ENCODE measurements at regions not wholly inside any gene's neighbourhood (a gene's known extent, or its start where the extent isn't known, plus 50 kb on each side); places are given as distances from the start of the nearest gene placed in this dataset.

DNA sequence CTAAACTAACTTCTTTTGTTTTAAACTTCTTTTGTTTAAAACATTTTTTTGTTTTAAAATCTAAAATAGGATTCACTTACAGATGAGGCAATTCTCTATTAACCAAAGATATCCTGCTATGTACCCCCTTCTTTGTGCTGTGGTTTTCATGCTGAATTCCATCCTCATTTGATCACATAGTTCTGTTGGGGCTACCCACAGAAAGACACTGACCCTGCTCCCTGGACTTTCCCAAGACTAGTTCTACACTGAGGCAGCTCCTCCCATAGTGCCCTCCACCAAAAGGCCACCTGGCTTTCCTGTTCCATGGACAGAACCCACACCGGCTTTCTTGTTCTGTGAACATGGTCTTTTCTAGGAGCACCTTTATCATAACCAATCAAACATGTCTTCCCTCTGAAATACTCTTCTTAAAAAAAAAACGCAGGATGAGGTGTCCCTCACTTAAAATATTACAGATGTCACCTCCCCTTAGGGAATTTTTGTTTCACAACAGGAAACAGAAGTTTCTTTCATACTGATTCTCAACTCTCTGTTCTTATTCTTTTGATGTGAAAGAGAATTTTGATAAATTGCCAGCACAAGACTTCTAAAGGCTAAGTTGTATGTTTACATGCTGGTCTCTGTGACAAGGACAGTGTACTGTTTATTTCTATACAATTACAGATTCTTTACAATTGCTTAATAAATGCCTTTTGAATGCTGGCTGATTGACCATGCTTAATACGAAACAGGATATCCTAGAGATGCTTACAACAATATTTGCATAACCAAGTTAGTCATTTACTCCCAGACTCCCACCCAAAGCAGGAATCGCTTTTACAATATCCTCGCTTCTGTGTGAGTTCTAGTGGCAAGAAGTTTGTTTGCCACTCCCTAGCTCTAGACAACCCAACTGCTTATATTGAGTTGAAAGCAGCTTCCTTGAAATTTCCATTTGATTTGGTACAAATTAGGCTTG lies 300.4 kb downstream of the DTWD2 start:
- no peak for DNase-seq

DNA sequence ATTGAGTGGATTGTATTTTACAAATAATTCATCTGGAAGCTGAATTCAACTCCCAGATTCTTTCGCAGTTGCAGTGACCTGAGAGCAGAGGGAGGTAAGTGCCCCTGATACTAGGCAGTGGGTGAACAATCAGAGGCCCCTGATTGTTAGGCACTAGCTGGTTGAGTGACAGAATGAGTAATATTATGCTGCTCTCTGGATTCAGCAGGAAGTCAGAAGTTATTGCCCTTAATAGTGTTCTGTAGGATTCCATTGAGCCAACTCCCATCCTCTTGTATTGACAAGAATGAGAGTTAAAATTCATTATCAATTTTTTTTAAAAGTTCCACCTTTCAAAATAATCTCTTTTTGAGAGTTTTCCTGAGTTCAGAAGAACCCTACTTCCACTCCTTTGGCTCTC lies 301.2 kb downstream of the DTWD2 start:
- DNase-seq = no peak

DNA sequence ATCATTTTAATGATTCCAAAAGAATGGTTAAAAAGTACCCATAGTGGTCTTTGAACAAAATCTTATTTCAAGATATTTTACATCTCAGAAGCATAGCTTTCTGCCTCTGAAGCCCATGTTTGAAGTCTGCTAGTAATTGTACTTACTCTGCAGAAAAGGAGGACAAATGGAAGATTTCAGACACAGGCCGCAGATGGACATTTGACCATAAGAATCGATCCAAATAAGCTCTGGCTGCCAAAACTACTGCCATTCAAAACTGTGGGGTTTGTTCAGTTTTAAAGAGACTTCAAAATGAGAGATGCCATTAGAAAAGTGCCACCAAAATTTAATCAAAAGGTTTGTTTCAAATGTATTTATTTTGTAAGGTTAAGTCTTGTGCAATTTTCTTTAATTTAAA lies 306.7 kb downstream of the DTWD2 start:
- DNase-seq = no peak

DNA sequence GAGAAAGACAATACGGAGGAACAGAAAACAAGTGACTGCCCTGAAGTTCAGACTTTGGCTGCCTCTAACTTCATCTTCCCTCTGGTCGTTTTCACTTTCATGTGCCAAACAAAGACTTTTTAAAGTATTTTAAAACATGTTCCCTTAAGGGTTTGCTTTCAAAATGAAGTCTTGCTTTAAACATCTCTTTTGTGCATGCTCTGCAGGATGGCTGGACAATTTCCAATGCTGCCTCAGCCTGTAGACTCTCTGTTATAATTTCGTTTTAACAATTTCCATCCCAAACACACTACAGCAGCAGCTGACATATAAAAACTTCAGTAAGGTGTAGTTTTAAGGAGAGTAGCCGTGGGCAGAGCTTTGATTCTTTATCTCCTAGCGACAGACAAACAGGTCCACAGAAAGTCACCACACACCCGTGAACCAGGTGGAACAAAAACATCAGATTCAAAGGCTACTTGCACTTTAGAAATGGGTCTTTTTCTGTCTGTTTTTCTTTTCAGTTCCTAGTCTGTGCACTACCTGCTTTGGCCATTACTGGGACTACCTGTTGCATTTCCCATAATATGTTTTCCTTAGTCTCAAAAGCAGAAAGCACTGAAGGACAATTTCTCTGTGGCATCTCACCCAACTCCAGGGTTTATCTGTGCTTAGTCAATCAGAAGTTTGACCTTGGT lies 308.9 kb downstream of the DTWD2 start:
- DNase-seq = no peak

DNA sequence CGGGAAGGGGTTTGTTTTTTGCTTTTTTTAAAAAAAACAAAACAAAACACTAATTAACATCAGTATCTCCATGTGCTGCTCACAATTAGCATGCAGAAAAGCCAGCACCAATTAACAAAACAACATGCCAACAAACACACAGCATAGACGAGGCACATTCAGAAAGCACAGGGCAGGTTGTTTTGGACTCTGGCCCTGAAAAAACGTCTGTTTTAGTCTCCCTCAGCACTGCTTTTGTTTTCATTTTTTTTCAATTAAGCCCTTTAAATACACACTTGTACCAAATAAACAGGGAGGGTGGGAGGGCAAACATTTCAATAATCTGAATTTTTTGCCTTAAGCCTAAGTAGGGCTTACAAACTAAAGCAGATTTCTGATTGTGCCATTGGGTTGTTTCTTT lies 309.6 kb downstream of the DTWD2 start:
- no peak for DNase-seq

DNA sequence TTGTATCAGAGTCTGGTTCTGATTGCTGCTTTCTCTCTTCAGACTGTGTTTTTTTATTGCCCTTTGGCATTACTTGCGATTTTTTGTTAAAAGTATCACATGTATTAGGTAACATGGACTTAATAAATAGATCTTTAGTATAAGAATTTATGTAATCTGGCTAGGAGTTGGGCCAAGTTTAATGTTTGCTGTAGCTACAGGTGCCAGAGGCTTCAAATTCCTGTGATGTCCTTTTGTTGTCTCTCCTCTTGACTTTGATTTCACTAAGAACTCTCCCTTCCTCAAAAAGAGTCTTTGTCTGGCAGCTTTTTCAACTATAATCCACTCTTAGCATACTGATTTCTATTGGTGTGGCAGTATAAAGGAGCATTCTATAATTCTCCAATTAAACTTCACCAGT lies 313.1 kb downstream of the DTWD2 start:
- no peak for DNase-seq

DNA sequence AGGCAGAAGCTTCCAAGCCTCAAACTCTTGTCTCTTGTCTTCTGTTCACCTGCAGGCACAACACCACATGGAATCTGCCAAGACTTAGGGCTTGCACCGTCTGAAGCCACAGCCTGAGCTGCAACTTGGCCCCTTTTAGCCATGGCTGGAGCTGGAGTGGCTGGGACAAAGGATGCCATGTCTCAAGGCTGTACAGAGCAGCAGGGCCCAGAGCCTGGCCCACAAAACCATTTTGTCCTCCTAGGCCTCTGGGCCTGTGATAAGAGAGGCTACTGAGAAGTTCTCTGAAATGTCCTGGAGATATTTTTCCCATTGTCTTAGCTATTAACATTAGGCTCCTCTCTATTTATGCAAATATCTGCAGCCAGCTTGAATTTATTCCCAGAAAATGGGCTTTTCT lies 330.8 kb downstream of the DTWD2 start:
- DNase-seq = no peak

DNA sequence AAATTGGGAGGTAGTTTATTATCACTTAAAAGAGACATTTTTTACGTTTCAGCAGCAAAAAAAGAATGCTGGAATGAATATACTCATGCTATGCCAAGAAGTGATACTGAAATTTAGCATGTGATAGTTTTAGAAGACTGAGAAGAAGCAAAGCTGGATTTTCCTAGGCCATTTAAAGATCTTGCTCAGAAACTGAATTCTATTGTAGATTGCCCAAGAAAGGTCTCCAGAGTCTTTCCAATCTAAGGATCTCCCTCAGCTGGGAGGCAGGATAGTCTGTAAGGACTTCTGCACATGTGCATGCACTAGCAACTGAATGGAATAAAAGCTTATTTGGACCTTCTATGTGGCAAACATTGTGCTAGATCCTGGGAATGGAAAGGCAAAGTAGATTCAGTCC lies 334.5 kb downstream of the DTWD2 start:
- DNase-seq = no peak

DNA sequence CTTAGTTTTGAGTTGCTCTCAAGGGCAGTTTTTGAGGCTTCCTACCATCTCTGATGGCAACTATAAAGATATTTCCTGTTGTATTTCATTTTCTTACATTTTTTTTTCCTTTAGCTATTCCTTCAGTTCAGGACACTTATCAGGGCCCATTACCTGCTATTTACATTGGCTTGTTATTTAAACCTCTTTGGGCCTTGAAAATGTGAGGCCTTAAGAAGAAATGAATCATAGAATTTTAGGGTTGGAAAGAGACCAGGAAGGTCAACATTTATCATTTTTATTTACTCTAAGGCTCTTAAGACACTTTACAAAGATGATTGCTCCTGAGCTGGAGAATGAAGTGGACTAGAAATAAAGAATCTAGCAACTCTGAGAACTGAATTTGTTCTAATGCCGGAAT lies 335.2 kb downstream of the DTWD2 start:
- no peak for DNase-seq

DNA sequence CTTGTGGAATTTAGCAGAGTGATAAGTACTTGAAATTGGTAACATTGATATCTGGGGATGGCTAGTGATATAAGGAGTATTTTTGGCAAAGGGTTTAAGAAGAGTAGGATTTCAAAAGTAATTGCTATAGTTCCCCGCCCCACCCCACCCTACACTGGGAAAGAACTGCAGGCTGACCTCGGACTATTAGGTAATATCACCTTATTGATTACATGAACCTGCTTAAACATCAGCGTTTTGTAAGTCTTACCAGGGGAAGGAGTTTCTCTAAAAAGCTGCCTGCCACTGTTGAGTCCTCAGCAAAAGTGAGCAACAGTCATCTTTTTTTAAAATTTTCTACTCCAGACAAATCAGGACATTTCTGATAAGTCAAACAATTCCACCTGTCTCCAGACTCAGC lies 337.3 kb downstream of the DTWD2 start:
- DNase-seq = no peak

DNA sequence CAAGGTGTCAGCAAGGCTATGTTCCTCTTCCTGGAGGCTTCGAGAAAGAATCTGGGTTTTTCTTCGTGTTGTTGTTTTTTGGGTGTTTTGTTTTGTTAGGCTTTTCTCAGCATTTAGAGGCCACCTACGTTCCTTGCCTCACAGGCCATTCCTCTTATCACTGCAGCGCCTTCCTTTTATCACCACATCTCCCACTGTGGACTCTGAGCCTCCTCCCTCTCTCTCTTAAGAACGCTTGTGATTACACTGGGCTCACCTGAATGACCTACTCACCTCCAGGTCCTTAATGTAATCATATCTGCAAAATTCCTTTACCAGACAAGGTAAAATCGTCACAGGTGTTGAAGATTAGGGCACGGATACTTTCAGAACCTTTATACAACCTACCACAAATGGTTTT lies 340.8 kb downstream of the DTWD2 start:
- no peak for DNase-seq

DNA sequence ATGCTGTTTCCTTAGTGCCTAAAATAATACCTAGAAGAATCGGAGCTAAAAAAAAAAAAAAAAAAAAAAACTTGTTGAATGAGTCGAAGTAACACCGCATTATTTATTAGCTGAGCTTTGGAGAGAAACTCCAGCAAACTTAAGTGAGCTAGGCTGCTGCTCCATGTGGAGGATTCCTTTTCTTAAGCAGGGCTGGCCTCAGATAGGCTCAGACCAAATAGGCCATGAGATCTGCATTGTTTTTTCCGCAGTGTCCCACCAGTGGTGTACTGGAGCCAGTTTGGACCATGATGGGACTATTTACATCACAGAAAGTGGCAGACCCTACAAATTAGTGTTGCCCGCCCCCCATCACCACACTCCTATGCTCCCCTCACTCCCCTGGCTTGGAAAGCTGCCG lies 341.4 kb downstream of the DTWD2 start:
- DNase-seq = no peak

DNA sequence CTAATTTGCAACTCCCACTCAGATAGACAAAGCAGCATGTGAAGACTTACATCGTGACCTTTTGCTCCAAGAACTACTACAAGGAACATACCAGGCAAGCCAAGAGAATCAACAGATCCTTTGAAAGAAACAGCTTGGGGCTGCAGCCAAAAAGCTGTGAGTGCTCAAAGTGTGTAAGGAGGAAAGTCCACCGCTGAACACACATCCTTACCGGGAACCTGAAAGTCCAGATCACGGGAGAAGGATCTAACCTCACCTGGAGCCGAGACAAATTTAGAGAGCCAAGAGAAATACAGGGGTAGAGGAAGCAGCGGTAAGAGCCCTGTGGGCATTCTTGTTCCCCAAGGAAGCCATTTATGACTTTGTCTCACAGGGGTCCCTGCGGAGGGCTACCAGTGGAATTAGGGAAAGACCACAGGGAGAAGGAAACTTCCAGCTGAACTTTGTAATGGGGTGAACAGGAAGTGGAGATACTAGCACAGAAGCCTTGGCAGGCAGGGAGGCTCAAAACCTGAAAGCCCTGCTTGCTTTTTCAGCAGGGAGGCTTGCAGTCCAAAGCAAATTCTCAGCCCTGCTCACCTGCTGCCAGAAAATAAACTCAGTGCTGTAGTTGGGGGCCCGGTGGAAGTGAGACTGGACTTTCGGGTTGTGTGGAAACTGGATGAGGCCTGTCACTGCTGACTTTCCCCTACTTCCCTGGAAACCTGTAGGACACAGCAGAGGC lies 350.2 kb downstream of the DTWD2 start:
- DNase-seq = no peak

DNA sequence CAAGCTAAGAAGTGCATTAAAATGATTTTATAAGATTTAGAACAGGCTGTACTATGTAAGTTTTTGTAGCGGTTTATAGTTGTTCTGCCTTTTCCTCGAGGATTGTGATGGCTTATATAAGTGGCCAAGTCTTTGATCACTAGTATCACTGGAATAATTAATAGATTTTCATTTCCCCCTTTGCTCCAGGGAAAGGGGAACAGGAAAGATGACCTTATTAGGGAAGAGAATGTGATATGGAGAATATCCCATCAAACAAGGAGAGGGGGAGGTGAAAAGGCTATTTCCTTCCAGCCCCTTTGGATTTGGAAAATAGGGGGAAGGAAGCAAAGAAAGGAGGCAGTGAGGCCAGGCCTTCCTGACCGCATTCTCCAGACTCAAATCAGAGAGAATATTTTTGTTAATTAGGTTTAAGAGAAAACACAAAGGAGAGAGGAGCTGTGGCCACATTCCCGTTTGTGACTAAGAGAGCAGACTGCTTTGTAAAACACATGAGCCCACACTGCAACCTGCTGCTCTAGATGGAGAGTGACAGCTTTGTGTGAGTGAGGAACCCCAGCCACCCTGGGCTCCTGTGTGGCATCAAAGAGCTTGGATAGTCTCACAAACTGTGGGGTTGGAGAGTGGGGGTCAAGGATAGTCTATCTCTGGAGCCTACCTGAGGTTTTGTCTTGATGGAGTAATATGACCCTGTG lies 359.5 kb downstream of the DTWD2 start:
- no peak for DNase-seq

DNA sequence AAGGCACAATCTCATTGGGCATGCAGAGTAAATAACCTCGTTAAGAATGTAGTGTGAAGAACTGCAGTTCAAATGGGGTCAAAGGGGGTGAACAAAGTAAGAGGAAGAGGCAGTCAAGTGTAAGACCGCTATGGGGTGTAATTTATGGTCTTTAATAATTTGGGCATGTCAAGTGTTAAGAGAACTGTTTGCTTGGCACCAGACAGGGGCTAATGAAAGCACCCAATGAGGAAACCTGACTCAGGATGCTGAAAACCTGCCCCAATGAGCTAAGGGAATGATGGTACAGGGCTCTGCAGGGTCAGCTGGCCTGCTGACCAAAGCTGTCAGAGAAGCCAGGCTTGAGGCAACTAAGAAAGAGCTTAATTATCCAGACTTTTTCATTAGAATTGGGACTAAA lies 368.1 kb downstream of the DTWD2 start:
- no peak for DNase-seq

DNA sequence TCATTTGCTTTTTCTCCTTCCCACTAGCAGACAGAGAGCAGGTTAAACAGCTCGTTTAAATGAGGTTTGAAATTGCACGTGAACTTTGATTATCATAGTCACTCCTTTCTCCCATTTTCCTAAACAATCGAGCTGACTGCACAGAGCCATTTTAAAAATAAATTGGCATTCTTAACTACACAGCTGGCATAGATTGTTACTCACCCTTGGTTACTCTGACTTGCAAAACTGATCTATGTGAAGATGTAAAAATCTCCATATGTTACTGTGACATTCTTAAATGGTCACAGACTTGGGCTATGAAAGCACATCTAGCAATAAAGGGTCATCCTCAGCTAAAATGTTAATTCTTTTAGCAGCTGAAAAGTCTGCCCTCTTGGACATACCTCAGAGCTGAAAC lies 368.5 kb downstream of the DTWD2 start:
- no peak for DNase-seq

DNA sequence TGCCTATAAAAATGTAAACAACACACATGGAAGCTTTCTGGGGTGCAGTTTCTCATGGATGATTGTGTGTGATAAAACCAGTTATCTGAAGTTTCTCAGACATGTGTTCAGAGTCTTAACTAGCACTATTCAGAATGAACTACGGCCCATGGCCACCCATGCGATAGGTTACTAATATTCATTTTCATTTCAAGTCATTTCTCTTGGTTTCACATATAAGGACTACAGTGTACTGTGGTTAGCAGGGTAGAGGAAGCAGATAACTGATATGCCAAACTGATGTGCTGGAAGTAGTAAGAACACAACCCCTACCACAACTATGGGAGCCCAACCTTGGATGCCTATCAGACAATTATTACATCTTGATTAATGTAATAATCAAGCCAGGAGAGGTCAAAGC lies 372.1 kb downstream of the DTWD2 start:
- no peak for DNase-seq

DNA sequence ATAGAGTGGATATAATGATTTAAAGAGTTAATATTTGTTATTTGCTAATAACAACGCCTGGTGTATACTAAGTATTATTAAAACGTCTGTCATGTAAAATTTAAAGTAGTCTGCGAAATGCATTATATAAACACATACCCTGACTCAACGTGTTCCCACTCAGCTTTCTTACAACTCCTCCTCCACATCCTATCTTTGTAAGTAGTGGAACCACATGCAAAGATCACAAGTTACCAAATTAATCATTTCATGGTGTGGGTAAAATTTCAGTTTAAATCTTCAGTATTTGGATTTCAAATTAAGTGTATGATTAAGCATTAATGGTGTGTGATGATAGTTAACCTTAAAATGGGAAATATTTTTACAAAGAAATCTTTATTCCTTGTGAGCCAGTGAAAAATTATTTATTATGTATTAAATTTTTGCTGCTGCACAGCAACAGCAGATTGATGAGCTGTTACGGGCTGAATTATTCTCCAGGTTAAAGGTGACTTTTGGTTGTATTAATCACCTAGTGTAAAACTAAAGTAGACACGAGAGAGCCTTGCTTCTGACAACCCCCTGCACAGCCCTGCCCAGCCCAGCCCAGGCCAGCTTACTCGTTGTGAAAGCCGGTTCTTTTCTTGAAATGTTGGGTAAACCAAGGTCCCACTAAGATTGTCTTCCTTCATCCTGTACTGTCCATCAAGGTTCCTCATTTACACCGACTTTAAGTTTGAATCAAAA lies 373.5 kb downstream of the DTWD2 start:
- DNase-seq = no peak

DNA sequence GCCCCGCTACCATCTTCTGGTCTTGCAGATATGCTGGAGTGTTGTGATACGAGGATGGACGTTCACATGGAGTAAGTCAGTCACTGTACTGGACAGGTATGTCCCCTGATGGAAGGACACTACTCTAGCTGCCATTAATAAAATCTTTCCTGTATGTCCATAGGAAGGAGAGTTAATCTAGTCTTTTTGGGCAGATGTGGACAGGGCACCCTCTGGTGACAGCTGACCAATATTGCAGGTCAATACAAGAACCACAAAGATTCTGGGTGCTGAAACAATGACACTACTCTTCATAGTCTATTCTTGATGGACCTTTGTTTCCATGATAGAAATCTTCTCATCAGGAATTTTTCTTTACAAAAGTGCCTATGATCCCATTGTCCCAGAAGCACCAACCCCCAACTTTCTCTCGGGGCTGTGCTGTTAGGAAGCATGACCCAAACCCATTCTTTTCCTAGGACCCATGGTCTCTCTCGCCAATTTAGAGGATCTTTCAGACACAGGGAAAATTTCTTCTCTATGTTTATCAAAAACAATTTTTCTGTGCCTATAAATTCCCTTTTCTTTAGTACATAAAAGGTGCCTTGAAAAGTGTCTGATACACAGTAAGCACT lies 376.9 kb downstream of the DTWD2 start:
- peak in 1 of 2 experiments; percentile 24 for DNase-seq

DNA sequence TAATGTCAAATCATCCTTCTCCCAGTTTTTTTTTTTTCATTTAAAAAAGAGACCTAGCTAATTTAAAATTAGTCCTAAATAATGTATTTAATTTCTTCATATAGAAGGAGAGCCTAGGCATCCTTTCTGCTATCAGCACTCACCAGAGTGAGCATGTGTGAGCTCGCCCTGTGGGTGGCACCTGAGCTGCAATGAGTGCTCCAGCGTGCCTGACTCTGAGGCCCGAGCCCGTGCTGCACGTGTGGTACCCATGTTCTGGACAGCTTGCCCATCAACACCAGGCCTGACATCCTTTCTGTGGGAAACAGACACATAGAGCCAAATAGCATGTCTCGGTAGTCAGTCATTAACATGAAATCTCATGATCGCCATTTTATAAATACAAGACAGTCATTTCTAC lies 381.4 kb downstream of the DTWD2 start:
- DNase-seq = no peak

DNA sequence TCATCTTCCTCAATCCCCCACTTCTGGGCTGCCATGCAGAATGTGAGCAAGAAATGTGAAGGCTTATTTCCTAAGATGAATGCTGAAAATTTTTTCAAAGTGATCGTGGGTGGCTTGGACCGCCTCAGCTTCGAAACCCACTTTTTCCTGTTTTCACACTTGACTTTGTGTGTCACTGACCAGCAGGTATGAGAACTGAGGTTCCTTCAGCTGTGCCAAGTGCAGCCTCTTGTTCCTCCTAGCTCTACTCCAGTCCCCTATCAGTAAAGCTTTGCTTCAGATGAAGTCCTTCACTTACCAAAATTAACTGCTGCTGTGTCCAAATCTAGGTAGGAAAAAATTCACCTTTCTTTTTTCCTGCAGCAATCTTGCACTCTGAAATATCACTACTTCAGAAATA lies 382.6 kb downstream of the DTWD2 start:
- DNase-seq = no peak

DNA sequence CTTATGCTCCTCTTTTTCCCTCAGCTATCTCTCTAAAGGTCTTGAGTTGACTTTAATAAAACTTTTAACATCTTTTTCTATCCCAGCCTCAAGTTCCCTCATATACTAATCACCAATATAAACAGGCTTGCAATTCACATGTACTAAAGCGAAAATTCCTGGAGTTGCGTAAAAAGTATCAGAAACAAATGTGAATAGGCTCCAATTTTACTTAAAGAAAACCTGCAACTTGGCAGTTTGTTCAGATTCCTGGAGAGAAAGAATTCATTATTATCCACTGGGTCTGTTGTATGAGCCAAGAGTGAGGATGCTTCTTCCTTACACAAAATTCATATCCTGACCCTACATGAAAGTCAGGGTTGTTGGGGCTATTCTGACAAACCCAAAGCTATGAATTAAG lies 384.2 kb downstream of the DTWD2 start:
- no peak for DNase-seq
